GM12892 (cell line): ENCODE measurements at regions not wholly inside any gene's neighbourhood (a gene's known extent, or its start where the extent isn't known, plus 50 kb on each side); places are given as distances from the start of the nearest gene placed in this dataset.

Experiments
- POLR2A ChIP-seq: IDR thresholded peaks from 2 replicates; pipeline ENCODE4 v1.6.1; 2011; ENCODE audit warnings: low read depth, low read length, control low read depth
- POLR2AphosphoS5 ChIP-seq: IDR thresholded peaks from 2 replicates; pipeline ENCODE4 v1.6.1; 2011; ENCODE audit warnings: low read depth, low read length, control low read depth

- TF ChIP-seq POLR2A (no peak), POLR2AphosphoS5 (no peak)
These were observed 177.5 kb upstream of the TMEM45B start for GRCh38 chr11:129637983-129638776.
